Inferior parietal cortex (tissue), 1 donor: ENCODE measurements at regions not wholly inside any gene's neighbourhood (a gene's known extent, or its start where the extent isn't known, plus 50 kb on each side); places are given as distances from the start of the nearest gene placed in this dataset.

Source experiments
- DNase-seq: peaks from one replicate; pipeline ENCODE4 v3.0.0-alpha.2; 2016; ENCODE audit errors: extremely low spot score

DNA sequence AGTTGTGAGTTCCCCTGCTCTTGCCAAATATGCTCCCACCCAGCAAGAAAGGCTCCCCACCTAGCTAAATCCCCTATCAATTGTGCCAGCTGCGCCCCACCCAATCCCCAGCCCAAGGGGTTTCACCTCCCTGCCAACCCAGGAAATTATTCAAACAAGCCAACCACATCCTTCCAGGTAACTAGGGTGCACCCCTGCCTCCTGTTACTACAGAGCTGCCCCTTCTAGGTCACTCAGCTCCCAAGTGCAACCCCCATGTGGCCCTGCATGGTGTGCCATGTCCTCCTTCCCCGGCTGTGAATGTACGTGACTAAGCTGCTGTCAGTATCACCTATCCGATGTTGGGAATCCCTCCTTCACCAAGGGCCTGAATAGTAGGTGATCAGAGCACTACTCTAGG lies 91.2 kb upstream of the LDAH start:
- no peak for DNase-seq

GRCh38 chr2:20913491-20913890 lies 90.6 kb upstream of the LDAH start:
- DNase-seq, result no peak

GRCh38 chr2:20900052-20900636 lies 77.2 kb upstream of the LDAH start:
- DNase-seq, result no peak

- no peak for DNase-seq
These were observed 75.1 kb upstream of the LDAH start for GRCh38 chr2:20897874-20898453.

DNA sequence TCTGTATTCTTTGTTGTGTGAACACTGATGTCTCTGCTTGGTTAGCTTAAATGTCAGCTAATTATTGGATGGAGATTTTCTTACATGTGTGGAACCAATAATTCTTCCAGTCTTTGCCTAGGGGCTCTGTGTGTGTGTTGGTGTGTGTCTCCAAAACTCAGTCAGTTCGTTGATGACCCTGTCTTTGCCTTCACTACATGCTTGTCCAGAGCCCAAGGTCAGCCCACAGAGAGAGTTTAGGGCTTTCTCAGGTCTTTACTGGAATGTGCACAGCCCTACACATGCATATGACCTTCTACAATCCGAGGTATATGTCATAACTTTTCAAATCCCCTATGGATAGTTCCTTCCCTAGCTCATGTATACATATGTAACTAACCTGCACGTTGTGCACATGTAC lies 74.1 kb upstream of the LDAH start:
- DNase-seq, result no peak

- DNase-seq, result no peak
These were observed 61.9 kb upstream of the LDAH start for GRCh38 chr2:20884829-20885228.

DNA sequence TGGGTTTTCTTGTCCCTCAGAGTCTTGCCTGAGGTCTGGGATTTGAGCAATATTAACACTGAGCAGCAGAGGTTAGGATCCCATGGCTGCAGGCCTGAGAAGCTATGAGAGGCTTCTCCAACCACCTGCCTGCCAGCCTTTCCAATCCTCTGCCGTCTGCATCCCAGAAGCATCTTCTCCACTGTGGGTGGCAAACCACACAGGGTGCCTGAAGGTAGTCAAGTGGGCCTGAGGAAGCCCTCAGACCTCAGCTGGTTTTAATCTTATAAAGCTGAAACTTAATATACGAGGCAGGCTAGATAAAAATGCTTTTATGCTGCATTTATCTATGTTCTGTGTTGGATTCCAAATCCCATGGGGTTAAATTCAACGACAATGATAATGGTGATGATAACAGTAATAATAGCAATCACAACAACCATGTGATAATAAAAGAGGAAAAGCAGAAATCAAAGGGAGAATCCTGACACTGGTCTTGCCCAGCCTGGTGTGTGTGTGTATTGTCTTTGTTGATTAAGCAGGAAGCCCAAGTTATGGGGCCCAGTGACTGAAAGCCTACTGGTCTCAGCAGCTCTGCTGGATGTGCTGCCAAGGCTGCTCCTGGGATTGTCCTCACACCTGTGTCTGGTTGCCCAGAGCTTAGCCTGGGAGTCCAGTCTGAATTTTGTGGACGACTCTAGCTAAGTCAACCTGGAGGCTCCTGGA lies 59.7 kb upstream of the LDAH start:
- DNase-seq, result no peak

GRCh38 chr2:20880221-20880771 lies 57.4 kb upstream of the LDAH start:
- DNase-seq, result no peak

- DNase-seq, result no peak
These were observed 56.3 kb upstream of the LDAH start for GRCh38 chr2:20879221-20879620.

DNA sequence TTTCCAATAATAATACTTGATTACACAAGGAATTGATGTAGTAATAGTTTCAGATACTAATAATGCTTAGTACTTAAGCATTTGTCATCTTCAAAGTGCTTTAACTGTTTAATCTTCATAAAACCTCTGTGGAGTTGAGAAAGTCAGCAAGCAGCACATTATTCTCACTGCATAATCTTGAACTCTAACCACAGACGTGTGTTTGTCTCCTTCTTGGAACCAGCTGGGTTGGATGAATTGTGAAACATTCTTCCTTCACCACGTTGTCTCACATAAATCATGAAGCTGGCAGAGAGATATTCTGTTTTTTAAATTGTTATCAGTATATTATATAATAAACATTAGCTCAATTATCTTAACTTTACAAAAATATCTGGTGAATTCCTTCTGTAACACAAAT lies 55.1 kb upstream of the LDAH start:
- no peak for DNase-seq
